AG08396 (cell line): ENCODE measurements at regions not wholly inside any gene's neighbourhood (a gene's known extent, or its start where the extent isn't known, plus 50 kb on each side); places are given as distances from the start of the nearest gene placed in this dataset.
"Not testable (repeated sequence)": the region's sequence is repeated elsewhere in the genome, so short reads cannot be mapped to it uniquely, and the experiment has no call there.

Experiments used
- DNase-seq: peaks from one replicate; pipeline ENCODE4 v3.0.0; 2012; ENCODE audit warnings: low spot score, mixed read lengths

- DNase-seq: no peak
These were observed 227.9 kb upstream of the KYNU start for GRCh38 chr2:142649581-142649980.

DNA sequence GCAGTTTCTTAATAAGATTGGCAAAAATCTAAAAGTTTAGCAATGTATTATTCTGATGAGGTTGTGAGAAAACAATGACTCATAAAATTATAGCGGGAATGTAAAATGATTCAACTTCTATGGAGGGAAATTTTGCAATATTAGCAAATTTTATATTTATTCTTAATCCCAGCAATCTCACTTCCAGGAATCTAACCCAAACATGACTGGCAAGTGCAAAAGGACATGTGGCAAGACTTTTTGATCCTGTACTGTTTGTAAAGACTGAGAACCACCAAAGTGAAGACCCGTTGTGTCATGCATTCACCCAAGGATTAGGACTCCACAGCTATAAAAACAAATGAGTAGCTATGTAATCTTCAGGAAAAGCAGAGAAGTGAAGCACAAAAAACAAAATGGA is 234.8 kb upstream of the KYNU start:
- no peak for DNase-seq

DNA sequence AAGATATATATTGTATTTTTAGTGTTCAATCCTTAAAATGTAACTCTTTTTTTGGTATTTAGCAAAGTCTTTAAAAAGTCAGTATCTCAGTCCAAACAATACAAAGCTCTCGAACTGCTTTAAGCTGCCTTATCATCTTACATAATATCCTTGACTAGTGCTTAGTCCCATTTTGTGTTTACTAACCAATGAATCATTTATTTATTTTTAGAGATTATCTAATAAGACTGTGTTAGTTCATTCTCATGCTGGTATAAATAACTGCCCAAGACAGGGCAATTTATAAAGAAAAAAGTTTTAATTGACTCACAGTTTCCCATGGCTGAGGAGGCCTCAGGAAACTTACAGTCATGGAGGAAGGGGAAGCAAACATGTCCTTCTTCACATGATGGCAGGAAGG is 248.3 kb upstream of the KYNU start:
- DNase-seq: no peak

DNA sequence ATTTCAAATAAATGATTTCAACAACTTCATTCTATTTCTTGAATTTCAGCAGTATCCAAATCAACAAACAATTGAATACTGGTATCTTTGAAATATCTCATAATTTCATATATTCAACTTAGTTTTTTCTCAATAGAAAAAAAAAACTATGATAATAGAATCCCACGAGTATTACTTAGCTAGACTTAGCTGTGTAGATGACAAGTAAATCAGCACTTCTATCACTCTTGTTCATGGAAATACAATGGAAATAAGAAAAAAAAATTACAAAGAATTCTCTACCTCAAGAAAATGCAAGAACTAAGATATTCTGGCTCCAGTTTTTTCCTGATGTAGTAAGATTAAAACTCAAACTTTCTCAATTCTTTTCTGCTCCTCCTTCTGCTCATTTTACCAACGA is 256.2 kb upstream of the KYNU start:
- no peak for DNase-seq

DNA sequence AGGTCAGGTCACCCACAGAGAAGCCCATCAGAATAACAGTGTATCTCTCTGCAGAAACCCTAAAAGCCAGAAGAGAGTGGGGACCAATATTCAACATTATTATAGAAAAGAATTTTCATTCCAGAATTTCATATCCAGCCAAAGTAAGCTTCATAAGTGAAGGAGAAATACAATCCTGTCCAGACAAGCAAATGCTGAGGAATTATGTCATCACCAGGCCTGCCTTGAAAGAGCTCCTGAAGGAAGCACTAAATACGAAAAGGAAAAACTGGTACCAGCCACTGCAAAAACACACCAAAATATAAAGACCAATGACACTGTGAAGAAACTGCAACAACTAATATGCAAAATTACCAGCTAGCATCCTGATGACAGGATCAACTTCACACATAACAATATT is 260.0 kb upstream of the KYNU start:
- no peak for DNase-seq

DNA sequence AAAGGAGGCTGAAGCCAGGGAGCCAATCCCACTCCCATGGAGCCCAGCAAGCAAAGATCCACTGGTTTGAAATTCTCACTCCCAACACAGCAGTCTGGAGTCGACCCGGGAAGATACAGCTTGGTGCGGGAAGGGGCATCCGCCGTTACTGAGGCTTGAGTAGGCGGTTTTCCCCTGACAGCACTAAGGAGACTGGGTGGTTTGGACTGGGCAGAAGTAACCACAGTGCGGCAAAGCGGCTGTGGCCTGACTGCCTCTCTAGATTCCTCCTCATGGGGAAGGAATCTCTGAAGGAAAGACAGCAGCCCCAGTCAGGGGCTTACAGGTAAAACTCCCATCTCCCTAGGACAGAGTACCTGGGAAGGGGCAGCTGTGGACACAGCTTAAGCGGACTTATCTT is 261.6 kb upstream of the KYNU start:
- DNase-seq: no peak

- not testable (repeated sequence) for DNase-seq
These were observed 264.3 kb upstream of the KYNU start for GRCh38 chr2:142613193-142613592.

GRCh38 chr2:142605421-142605820 is 272.0 kb upstream of the KYNU start:
- DNase-seq: no peak

DNA sequence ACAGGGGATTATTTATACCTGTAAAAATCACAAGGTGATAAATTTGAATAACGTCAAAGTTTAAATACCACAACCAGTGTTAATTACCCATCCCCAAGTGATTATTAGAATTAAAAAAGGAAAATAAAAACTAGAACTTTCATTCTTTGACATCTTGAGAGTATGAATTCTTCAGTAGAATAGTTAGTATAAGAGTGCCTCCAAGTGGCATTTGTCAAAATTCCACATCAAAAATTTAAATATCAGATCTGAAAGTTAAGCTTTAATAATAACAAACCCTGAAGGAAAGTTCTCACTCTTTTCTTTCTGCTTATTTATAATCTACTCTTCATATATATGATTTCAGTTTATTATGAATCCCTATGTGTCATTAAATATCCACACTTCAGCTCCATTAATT is 273.7 kb upstream of the KYNU start:
- no peak for DNase-seq

- DNase-seq: no peak
These were observed 275.0 kb upstream of the KYNU start for GRCh38 chr2:142602418-142602989.

- DNase-seq: no peak
These were observed 275.7 kb upstream of the KYNU start for GRCh38 chr2:142601794-142602193.

- DNase-seq: no peak
These were observed 278.0 kb upstream of the KYNU start for GRCh38 chr2:142599504-142599903.

DNA sequence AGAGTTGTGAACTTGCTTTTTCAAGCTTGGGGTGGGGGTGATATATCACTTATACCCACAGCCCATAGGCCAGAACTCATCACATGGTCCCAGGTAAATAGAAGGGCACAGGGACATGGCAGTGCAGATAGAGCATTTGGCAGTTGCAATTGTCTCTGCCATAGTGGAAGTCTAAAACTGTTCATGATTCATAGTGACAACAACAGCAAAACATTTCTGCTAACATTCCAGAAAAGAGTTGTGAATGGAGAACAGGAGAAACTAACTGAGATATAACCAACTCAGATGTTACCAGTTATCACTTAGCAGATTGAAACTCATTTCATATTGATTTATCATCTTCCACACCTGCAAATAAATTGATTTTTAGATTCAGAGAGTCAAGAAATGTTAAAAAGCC is 278.6 kb upstream of the KYNU start:
- no peak for DNase-seq

GRCh38 chr2:142596334-142597088 is 281.0 kb upstream of the KYNU start:
- DNase-seq: no peak

DNA sequence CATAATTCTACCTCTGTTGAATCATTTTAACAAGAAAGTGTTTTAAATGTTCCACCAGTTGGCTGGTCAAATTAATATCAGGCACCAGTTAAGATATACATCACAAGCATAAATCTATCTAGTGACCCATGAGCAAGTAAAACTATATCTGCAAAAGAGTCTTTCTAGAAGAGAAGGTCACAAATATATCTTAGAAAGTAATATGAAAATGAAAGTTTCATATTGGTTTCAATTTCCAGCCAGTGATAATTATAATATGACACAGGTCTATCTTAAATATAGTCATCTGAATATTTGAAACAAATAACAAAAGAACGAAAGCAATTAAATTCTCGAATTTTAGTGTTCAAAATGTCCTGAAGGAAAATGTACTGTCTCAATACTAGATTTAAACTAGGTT is 282.5 kb upstream of the KYNU start:
- DNase-seq: no peak

DNA sequence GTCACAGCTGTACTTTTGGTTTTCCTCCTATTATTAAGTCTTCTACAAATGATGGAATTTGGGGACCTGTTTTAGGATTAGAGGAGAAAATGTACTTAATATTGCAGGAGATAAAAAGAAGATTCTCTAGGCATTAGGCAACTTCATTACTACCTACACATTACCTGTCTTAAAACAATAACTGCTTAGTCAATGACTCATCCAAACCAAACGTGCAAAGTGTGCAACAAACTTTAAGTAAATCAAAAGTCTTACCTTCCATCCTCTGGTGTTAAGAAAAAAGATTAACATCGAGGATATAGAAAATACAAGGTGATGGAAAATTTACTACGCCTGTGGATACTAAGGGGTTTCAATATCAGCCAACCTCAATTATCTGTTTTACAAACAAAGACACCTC is 285.3 kb upstream of the KYNU start:
- DNase-seq: no peak

GRCh38 chr2:142591420-142591819 is 286.0 kb upstream of the KYNU start:
- DNase-seq: no peak

DNA sequence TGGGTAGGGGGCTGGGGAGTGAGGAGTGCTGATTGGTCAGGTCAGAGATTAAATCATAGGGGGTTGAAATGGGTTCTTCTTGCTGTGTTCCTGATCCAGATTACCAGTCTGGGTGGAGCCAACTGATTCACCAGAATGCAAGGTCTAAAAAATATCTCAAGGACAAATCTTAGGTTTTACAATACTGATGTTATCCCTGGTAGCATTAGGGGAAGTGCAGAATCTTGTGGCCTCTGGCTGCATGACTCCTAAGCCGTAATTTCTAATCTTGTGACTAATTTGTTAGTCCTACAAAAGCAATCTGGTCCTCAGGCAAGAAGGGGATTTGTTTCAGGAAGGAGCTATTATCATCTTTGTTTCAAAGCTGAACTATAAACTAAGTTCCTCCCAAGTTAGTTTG is 289.2 kb upstream of the KYNU start:
- no peak for DNase-seq

DNA sequence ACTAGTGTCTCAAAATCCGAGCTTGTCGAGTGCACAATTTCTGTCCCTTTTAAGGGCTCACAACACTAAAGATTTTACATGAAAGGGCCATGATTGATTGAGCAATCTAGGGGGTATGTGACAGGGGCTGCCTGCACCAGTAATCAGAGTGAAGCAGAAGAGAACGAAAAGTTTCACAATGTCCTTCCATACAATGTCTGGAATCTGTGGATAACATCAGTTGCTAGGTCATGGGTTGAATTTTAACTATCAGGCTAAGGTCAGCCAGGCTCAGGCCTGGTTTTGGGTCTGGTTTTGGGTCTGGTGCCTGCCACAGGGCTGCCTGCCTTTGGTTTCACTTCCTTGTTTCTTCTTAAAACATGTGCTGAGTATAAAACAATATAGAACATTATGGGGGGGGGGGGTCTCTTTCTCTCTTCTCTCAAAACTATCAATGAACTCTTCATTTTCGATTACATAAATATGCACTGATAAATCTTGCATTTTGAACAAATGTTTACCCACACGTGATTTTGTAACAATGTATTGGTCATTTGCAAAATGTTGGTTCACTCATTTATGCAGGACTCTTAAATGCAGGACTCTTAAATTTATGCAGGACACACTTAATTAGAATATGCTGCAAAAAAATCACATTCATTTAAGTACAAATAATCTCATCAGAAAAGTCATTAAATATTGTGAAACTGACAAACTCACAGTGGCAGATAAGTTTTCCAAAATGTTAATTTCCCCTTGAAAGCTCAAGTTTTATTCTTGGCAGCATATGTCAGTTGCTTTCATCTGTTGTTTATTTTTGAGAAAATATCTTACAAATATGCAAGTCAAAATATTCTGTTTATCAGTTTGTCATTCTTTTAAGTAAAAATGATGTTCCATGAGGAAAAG is 290.5 kb upstream of the KYNU start:
- DNase-seq: no peak

DNA sequence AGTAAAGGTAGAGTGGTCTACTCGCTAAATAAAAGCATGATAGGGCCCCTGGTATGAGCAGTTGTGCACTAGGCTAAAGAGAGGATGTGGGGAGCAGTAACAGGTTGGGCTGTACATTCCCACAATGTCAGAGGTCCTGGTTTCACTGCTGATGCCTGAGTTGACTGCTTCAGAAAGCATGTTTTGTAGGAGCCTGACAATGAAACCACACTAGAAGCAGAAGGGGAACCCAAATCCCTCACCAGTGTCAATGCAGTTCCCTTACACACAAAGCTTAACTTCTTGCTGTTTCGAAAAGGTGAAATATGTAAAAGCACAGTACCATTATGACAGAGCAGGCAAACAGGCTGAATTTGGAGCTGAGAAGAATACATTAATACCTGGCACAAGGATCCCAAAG is 291.7 kb upstream of the KYNU start:
- no peak for DNase-seq

DNA sequence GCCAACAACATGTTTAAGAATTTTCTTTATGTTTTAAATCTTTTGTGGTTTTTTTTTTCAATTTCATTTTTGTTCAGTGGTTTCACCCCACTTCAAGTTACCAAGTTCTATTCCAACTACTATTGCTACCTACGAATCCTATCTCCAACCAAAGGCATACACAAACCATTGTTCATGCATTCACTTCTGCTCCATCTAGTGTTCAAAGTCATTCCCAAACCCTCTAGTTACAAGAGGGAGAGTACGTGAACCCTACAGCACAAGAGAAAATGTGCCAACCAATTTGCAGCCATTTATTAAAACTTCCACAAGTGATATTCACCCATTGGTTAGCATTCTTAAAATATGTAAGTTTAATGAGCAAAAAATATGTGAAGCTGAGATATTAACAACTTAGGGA is 295.1 kb upstream of the KYNU start:
- no peak for DNase-seq

DNA sequence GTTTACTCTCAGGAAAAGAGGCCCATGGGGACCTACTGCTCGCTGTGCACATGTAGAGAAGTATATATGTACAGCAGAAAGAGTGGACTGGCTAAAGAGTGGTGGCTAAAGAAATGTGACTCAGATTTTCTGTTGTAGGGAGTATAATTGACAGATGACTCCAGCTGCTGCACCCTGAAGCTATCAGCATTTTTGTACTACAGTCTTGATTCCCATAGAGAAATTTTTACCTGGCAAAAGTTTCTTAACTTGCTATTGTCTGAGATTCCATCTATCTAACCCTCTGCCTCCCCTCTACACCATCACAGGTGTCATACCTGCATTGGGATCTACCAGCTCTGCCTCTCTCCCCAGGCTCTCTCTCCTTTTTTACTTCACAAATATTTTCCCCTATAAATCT is 296.0 kb upstream of the KYNU start:
- DNase-seq: no peak

DNA sequence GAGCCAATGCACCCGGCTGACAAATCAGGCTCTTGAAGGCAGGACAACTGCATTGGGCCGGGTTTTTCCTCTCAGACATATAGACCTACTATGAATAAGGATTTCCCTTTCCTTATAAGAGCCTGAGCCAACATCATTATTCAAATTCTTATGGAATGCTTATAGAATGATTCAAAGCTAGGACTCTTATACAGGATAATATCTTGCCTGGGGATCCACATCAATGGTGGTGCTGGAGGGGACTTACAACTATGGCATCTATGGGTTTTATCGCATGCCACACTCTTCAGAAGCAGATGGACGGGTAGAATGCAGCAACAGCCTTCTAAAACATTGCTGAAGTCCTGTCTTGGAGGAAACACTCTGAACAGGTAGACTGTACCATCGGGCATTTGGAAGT is 296.8 kb upstream of the KYNU start:
- no peak for DNase-seq
